ENCODE measurements at regions not wholly inside any gene's neighbourhood (a gene's known extent, or its start where the extent isn't known, plus 50 kb on each side); places are given as distances from the start of the nearest gene placed in this dataset.

DNA sequence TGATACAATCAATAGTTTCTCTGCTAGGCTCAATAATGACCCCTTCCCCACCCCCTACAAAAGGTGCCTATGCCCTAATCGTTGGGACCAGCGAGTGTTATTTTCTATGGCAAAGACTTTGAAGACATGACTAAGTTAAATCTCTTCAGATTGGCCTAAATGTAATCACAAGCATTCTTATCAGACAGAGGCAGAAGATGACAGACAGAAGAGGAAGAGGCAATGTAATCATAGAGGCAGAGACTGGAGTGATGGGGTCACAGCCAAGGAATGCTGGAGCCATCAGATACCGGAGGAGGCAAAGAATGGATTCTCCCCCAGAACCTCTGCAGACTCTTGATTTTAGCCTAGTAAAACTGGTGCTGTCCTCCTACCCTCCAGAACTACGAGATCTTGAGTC is 159.3 kb downstream of the EDN1 start:
- TF ChIP-seq, protein P1, sequence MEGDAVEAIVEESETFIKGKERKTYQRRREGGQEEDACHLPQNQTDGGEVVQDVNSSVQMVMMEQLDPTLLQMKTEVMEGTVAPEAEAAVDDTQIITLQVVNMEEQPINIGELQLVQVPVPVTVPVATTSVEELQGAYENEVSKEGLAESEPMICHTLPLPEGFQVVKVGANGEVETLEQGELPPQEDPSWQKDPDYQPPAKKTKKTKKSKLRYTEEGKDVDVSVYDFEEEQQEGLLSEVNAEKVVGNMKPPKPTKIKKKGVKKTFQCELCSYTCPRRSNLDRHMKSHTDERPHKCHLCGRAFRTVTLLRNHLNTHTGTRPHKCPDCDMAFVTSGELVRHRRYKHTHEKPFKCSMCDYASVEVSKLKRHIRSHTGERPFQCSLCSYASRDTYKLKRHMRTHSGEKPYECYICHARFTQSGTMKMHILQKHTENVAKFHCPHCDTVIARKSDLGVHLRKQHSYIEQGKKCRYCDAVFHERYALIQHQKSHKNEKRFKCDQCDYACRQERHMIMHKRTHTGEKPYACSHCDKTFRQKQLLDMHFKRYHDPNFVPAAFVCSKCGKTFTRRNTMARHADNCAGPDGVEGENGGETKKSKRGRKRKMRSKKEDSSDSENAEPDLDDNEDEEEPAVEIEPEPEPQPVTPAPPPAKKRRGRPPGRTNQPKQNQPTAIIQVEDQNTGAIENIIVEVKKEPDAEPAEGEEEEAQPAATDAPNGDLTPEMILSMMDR (IDR thresholded peaks at IDR 0.05) = no peak
- TF ChIP-seq POLR2A (IDR thresholded peaks at IDR 0.05) (no peak), POLR2AphosphoS5 (IDR thresholded peaks at IDR 0.05) (no peak)

Data from breast epithelium (tissue), 3 donors.